IMR-90 (cell line): ENCODE measurements at regions not wholly inside any gene's neighbourhood (a gene's known extent, or its start where the extent isn't known, plus 50 kb on each side); places are given as distances from the start of the nearest gene placed in this dataset.

ENCODE experiments used
- ATAC-seq: fragments of 200-7000 bp; cut with Tn5 transposase; 2 replicates; pipeline ENCODE4 v1.9.1; 2020; ENCODE audit warnings: low read depth, mild to moderate bottlenecking, moderate library complexity
- BruUV-seq: library from RNA; stranded (reverse); fragments of 400-500 nt; replicated peaks from 2 replicates; lab custom pipeline; 2021; lab: Mats Ljungman, UMichigan
- CTCF ChIA-PET: fragments of 300-600 bp; formaldehyde crosslinking; extraction: SDS; loops from one replicate; lab custom pipeline; 2021; ENCODE audit warnings: antibody characterized with exemption; lab: Yijun Ruan, JAX
- POLR2A ChIA-PET: fragments of 300-600 bp; sonication (Branson Sonifier 250); formaldehyde crosslinking; loops from one replicate; lab custom pipeline; 2022; ENCODE audit warnings: antibody characterized with exemption; ENCODE audit not compliant: unreplicated experiment; lab: Charles Lee
- DNase-seq: peaks from one replicate; pipeline ENCODE4 v3.0.0; 2013
- H2AFZ ChIP-seq: replicated peaks from 2 replicates; pipeline ENCODE3; 2013; ENCODE audit warnings: low read length, mild to moderate bottlenecking; ENCODE audit not compliant: poor library complexity
- H2AK5ac ChIP-seq: 2 replicates; pipeline ENCODE4 v1.6.1; 2013; ENCODE audit warnings: low read depth, low read length, inconsistent platforms
- H2AK9ac ChIP-seq: replicated peaks from 2 replicates; pipeline ENCODE3; 2013; ENCODE audit warnings: mild to moderate bottlenecking, low read depth, low read length, moderate library complexity; ENCODE audit not compliant: poor library complexity
- H2BK120ac ChIP-seq: 2 replicates; pipeline ENCODE4 v1.6.1; 2013; ENCODE audit warnings: low read depth, low read length, inconsistent platforms
- H2BK15ac ChIP-seq: 3 replicates; pipeline ENCODE4 v1.6.1; 2013; ENCODE audit warnings: low read depth, low read length, inconsistent platforms
- H2BK20ac ChIP-seq: 2 replicates; pipeline ENCODE4 v1.6.1; 2013; ENCODE audit warnings: low read depth, mild to moderate bottlenecking, inconsistent platforms, low read length, moderate library complexity
- H2BK5ac ChIP-seq: 2 replicates; pipeline ENCODE4 v1.6.1; 2013; ENCODE audit warnings: mild to moderate bottlenecking, low read depth, low read length, inconsistent platforms; ENCODE audit not compliant: poor library complexity, severe bottlenecking
- H3K14ac ChIP-seq: replicated peaks from 2 replicates; pipeline ENCODE4 v1.6.1; 2013; ENCODE audit warnings: low read depth, low read length, inconsistent platforms
- H3K18ac ChIP-seq: 2 replicates; pipeline ENCODE4 v1.6.1; 2013; ENCODE audit warnings: low read depth, low read length, control low read depth
- H3K23ac ChIP-seq: 2 replicates; pipeline ENCODE4 v1.6.1; 2013; ENCODE audit warnings: low read depth, low read length, inconsistent platforms
- H3K27ac ChIP-seq: 2 replicates; pipeline ENCODE4 v1.5.1; 2013; ENCODE audit warnings: mild to moderate bottlenecking, control low read depth, low read length; ENCODE audit not compliant: insufficient read depth
- H3K27me3 ChIP-seq: 2 replicates; pipeline ENCODE4 v1.6.1; 2013; ENCODE audit warnings: low read length; ENCODE audit not compliant: control insufficient read depth, insufficient read depth
- H3K36me3 ChIP-seq: 2 replicates; pipeline ENCODE4 v1.6.1; 2013; ENCODE audit warnings: low read length, mixed read lengths; ENCODE audit not compliant: control insufficient read depth, insufficient read depth
- H3K4ac ChIP-seq: 2 replicates; pipeline ENCODE4 v1.6.1; 2013; ENCODE audit warnings: low read depth, low read length, inconsistent platforms
- H3K4me1 ChIP-seq: 2 replicates; pipeline ENCODE4 v1.6.1; 2013; ENCODE audit warnings: low read length, mixed read lengths; ENCODE audit not compliant: control insufficient read depth, insufficient read depth
- H3K4me2 ChIP-seq: 2 replicates; pipeline ENCODE4 v1.6.1; 2013; ENCODE audit warnings: low read depth, mild to moderate bottlenecking, control low read depth, low read length, moderate library complexity
- H3K4me3 ChIP-seq: 2 replicates; pipeline ENCODE4 v1.5.1; 2013; ENCODE audit warnings: low read depth, mild to moderate bottlenecking, control low read depth, low read length, moderate library complexity; ENCODE audit not compliant: insufficient read depth
- H3K56ac ChIP-seq: 2 replicates; pipeline ENCODE4 v1.6.1; 2013; ENCODE audit warnings: low read length, inconsistent platforms; ENCODE audit not compliant: insufficient read depth; ENCODE audit errors: extremely low read depth
- H3K79me1 ChIP-seq, 2 experiments: 2 replicates each; pipeline ENCODE4 v1.6.1; 2013; ENCODE audit warnings: low read length in 2 of 2, inconsistent platforms in 1 of 2, low read depth in 1 of 2
- H3K9ac ChIP-seq: 2 replicates; pipeline ENCODE4 v1.6.1; 2013; ENCODE audit warnings: low read depth, low read length, control low read depth
- H3K9me1 ChIP-seq: 2 replicates; pipeline ENCODE4 v1.6.1; 2013; ENCODE audit warnings: low read length, inconsistent platforms; ENCODE audit not compliant: insufficient read depth
- H3K9me3 ChIP-seq: 2 replicates; pipeline ENCODE4 v1.6.1; 2013; ENCODE audit warnings: low read length; ENCODE audit not compliant: control insufficient read depth, insufficient read depth
- H4K20me1 ChIP-seq: 2 replicates; pipeline ENCODE4 v1.6.1; 2013; ENCODE audit warnings: low read length, inconsistent platforms; ENCODE audit not compliant: insufficient read depth
- H4K5ac ChIP-seq: 2 replicates; pipeline ENCODE4 v1.6.1; 2013; ENCODE audit warnings: mild to moderate bottlenecking, low read depth, low read length, control low read depth
- H4K8ac ChIP-seq, 2 experiments: 2 replicates each; pipeline ENCODE4 v1.6.1; 2013; ENCODE audit warnings: low read depth in 2 of 2, low read length in 2 of 2, control low read depth in 1 of 2, inconsistent platforms in 1 of 2
- H4K91ac ChIP-seq: 2 replicates; pipeline ENCODE4 v1.6.1; 2013; ENCODE audit warnings: low read depth, low read length, inconsistent platforms; ENCODE audit not compliant: insufficient read depth
- FOS ChIP-seq: fragments of 150-350 bp; IDR thresholded peaks from 2 replicates; pipeline ENCODE4 v1.6.1; 2016; ENCODE audit warnings: low read depth, low read length
- SMC3 ChIP-seq: fragments of 150-350 bp; IDR thresholded peaks from 2 replicates; pipeline ENCODE4 v1.6.1; 2016; ENCODE audit warnings: low read depth, mild to moderate bottlenecking, antibody characterized with exemption, low read length, moderate library complexity
- WGBS, 2 experiments: methylation state at CpG; one replicate each; pipeline versions ENCODE4 v1.1.5 to v1.1.7; 2013; ENCODE audit warnings: missing lambda C conversion rate in 2 of 2; ENCODE audit not compliant: insufficient read length in 1 of 2; ENCODE audit errors: extremely low coverage in 2 of 2; 5-methylcytosine and 5-hydroxymethylcytosine counted together
- dilution Hi-C: fragments of 300-500 bp; cut with HindIII; formaldehyde crosslinking; loops from one replicate; pipeline ENCODE4 v1.14.3; 2018; ENCODE audit warnings: low sequenced_read_pairs; ENCODE audit not compliant: unreplicated experiment
- in situ Hi-C: fragments of 300-500 bp; cut with MboI; formaldehyde crosslinking; loops from 3 replicates; pipeline ENCODE4 v1.14.3; 2019; ENCODE audit warnings: low sequenced_read_pairs, inconsistent platforms, mixed read lengths
- intact Hi-C: fragments of 100-400 bp; cut with micrococcal nuclease; formaldehyde crosslinking; loops from 2 replicates; pipeline ENCODE4 v1.10.0; 2022

- POLR2A ChIA-PET = no interaction called here
- dilution Hi-C loops (loop anchor here (25.0 kb wide), 1 partner anchor 185 kb away; no protein-coding TSS in a partner anchor), in situ Hi-C loops (no loop called here), intact Hi-C loops (no loop called here)
- CTCF ChIA-PET = interaction anchor here (0.8 kb wide), 1 partner anchor 175 kb away, joined by 3 read pairs; no protein-coding TSS in a partner anchor
- DNase-seq = no peak
- H3K9me1 ChIP-seq = no peaks in the 10 kb centered on the region
- no CpG with 5 or more reads among the region's 1 CpG for WGBS, 2 experiments
- no peaks in the 10 kb centered on the region for H3K36me3 ChIP-seq
- H3K79me1 ChIP-seq = no peaks in the 10 kb centered on the region
- no peak overlapping the region for H2AK9ac ChIP-seq
- H2BK15ac ChIP-seq = no peak overlapping the region
- no peaks in the 10 kb centered on the region for H3K9me3 ChIP-seq
- H2BK20ac ChIP-seq = no peak overlapping the region
- ATAC-seq = no peak
- H3K18ac ChIP-seq = no peak overlapping the region
- no peak overlapping the region for H3K14ac ChIP-seq
- no peak overlapping the region for H2AFZ ChIP-seq
- H3K4ac ChIP-seq = no peak overlapping the region
- H3K23ac ChIP-seq = no peak overlapping the region
- no peak overlapping the region for H4K5ac ChIP-seq
- H2AK5ac ChIP-seq = no peak overlapping the region
- no peaks in the 10 kb centered on the region for H3K4me1 ChIP-seq
- H2BK120ac ChIP-seq = no peak overlapping the region
- H3K4me2 ChIP-seq = no peak overlapping the region
- no peaks in the 10 kb centered on the region for H4K20me1 ChIP-seq
- no TSS peak for BruUV-seq
- H4K91ac ChIP-seq = no peak overlapping the region
- no peak overlapping the region for H2BK5ac ChIP-seq
- TF ChIP-seq SMC3 = no peak
- no peak for TF ChIP-seq FOS
- H4K8ac ChIP-seq = no peak overlapping the region
- no peaks in the 10 kb centered on the region for H3K27me3 ChIP-seq
- H3K27ac ChIP-seq = no peak overlapping the region
- H3K56ac ChIP-seq = no peak overlapping the region
- H3K4me3 ChIP-seq = no peak overlapping the region
- H3K9ac ChIP-seq = no peak overlapping the region
Observed at GRCh38 chr4:158002173-158002572, 170.7 kb downstream of the GASK1B start.
